Left ventricle myocardium inferior (tissue), 1 donor: ENCODE measurements at regions not wholly inside any gene's neighbourhood (a gene's known extent, or its start where the extent isn't known, plus 50 kb on each side); places are given as distances from the start of the nearest gene placed in this dataset.

Source experiments
- DNase-seq: peaks from one replicate; pipeline ENCODE4 v3.0.0-alpha.2; 2020
- H3K27ac ChIP-seq: fragments of 200-600 bp; replicated peaks from 2 replicates; pipeline ENCODE4 v1.8.0; 2021
- H3K27me3 ChIP-seq: fragments of 200-600 bp; 2 replicates; pipeline ENCODE4 v1.8.0; 2021; ENCODE audit warnings: low read depth
- H3K36me3 ChIP-seq: fragments of 200-600 bp; 2 replicates; pipeline ENCODE4 v1.8.0; 2021
- H3K4me1 ChIP-seq: fragments of 200-600 bp; 2 replicates; pipeline ENCODE4 v1.8.0; 2021
- H3K4me3 ChIP-seq: fragments of 200-600 bp; 2 replicates; pipeline ENCODE4 v1.8.0; 2021; ENCODE audit warnings: mild to moderate bottlenecking, moderate library complexity
- H3K9me3 ChIP-seq: fragments of 200-600 bp; replicated peaks from 2 replicates; pipeline ENCODE4 v1.8.0; 2021
- CTCF ChIP-seq: fragments of 200-600 bp; IDR thresholded peaks from 2 replicates; pipeline ENCODE4 v1.8.0; 2021; ENCODE audit warnings: antibody characterized with exemption, mild to moderate bottlenecking, borderline replicate concordance
- intact Hi-C: fragments of 100-400 bp; cut with micrococcal nuclease; formaldehyde crosslinking; loops from one replicate; pipeline ENCODE4 v1.11.0; 2022
- donor health status: DM: no; HTN: yes; CAD: no; lungs with severe emphysema.

- H3K27ac ChIP-seq, result no peak overlapping the region
- TF ChIP-seq CTCF, result no peak
- H3K9me3 ChIP-seq, result peaks cover 58% of the 10 kb centered on the region
- H3K4me3 ChIP-seq, result no peak overlapping the region
- H3K27me3 ChIP-seq, result no peaks in the 10 kb centered on the region
- no peaks in the 10 kb centered on the region for H3K36me3 ChIP-seq
- DNase-seq, result no peak
- intact Hi-C loops, result no loop called here
- H3K4me1 ChIP-seq, result no peaks in the 10 kb centered on the region
Observed at GRCh38 chr20:6209093-6209492, 86.3 kb upstream of the FERMT1 start.

- H3K27me3 ChIP-seq, result no peaks in the 10 kb centered on the region
- intact Hi-C loops, result no loop called here
- no peak for DNase-seq
Observed at GRCh38 chr20:6200092-6200491, 77.3 kb upstream of the FERMT1 start.

GRCh38 chr20:6185268-6185667, 62.4 kb upstream of the FERMT1 start:
- Histone ChIP-seq H3K4me3 (no peak overlapping the region), H3K27ac (no peak overlapping the region), H3K36me3 (no peaks in the 10 kb centered on the region), H3K9me3 (peaks cover 6% of the 10 kb centered on the region), H3K27me3 (peaks cover 35% of the 10 kb centered on the region), H3K4me1 (no peaks in the 10 kb centered on the region)
- intact Hi-C loops, result no loop called here
- no peak for TF ChIP-seq CTCF
- no peak for DNase-seq

More at GRCh38 chr20:6200092-6200491, 77.3 kb upstream of the FERMT1 start:
- Histone ChIP-seq H3K4me3 (no peak overlapping the region), H3K9me3 (peaks cover 9% of the 10 kb centered on the region), H3K4me1 (no peaks in the 10 kb centered on the region), H3K36me3 (no peaks in the 10 kb centered on the region), H3K27ac (no peak overlapping the region)
- TF ChIP-seq CTCF, result no peak

- peaks cover 6% of the 10 kb centered on the region for H3K9me3 ChIP-seq
- no peaks in the 10 kb centered on the region for H3K4me1 ChIP-seq
- H3K27ac ChIP-seq, result no peak overlapping the region
- H3K4me3 ChIP-seq, result no peak overlapping the region
- no peak for DNase-seq
- no peak for TF ChIP-seq CTCF
- peaks cover 35% of the 10 kb centered on the region for H3K27me3 ChIP-seq
- H3K36me3 ChIP-seq, result no peaks in the 10 kb centered on the region
- intact Hi-C loops, result no loop called here
Observed at GRCh38 chr20:6184086-6184485, 61.3 kb upstream of the FERMT1 start.

GRCh38 chr20:6180531-6180930, 57.7 kb upstream of the FERMT1 start:
- H3K4me3 ChIP-seq, result no peak overlapping the region
- H3K9me3 ChIP-seq, result peaks cover 6% of the 10 kb centered on the region
- no peak overlapping the region for H3K27ac ChIP-seq
- H3K27me3 ChIP-seq, result peaks cover 13% of the 10 kb centered on the region
- no peaks in the 10 kb centered on the region for H3K4me1 ChIP-seq
- no peaks in the 10 kb centered on the region for H3K36me3 ChIP-seq
- intact Hi-C loops, result no loop called here
- TF ChIP-seq CTCF, result no peak
- no peak for DNase-seq

- intact Hi-C loops, result no loop called here
- peak; percentile 43 for TF ChIP-seq CTCF
- Histone ChIP-seq H3K27me3 (no peaks in the 10 kb centered on the region), H3K27ac (no peak overlapping the region), H3K4me1 (no peaks in the 10 kb centered on the region), H3K4me3 (no peak overlapping the region), H3K36me3 (no peaks in the 10 kb centered on the region), H3K9me3 (peaks cover 6% of the 10 kb centered on the region)
- no peak for DNase-seq
Observed at GRCh38 chr20:6178537-6178936, 55.7 kb upstream of the FERMT1 start.
